MCF 10A (cell line): ENCODE measurements at regions not wholly inside any gene's neighbourhood (a gene's known extent, or its start where the extent isn't known, plus 50 kb on each side); places are given as distances from the start of the nearest gene placed in this dataset.

ENCODE experiments used
- BruUV-seq: library from RNA; stranded (reverse); fragments of 400-500 nt; replicated peaks from 2 replicates; lab custom pipeline; 2021; lab: Mats Ljungman, UMichigan
- CTCF ChIA-PET: fragments of 300-600 bp; sonication (Branson Sonifier 250); formaldehyde crosslinking; extraction: SDS; loops from one replicate; lab custom pipeline; 2021; ENCODE audit warnings: antibody characterized with exemption, inconsistent platforms; lab: Yijun Ruan, JAX
- POLR2A ChIA-PET: fragments of 300-600, 350-650 bp; sonication (Branson Sonifier 250); formaldehyde crosslinking; extraction: SDS; loops from one replicate; lab custom pipeline; 2020; ENCODE audit warnings: antibody characterized with exemption, inconsistent platforms; lab: Yijun Ruan, JAX
- DNase-seq: peaks from one replicate; pipeline ENCODE4 v3.0.0-alpha.2; 2018; ENCODE audit not compliant: unreplicated experiment
- H3K27ac Mint-ChIP-seq: one replicate; pipeline ENCODE4 v1.8.0; 2022; ENCODE audit warnings: mild to moderate bottlenecking, low read depth, mixed read lengths; ENCODE audit not compliant: unreplicated experiment
- H3K27me3 Mint-ChIP-seq: one replicate; pipeline ENCODE4 v1.8.0; 2022; ENCODE audit warnings: mixed read lengths; ENCODE audit not compliant: insufficient read depth, unreplicated experiment
- H3K36me3 Mint-ChIP-seq: one replicate; pipeline ENCODE4 v1.8.0; 2022; ENCODE audit warnings: mild to moderate bottlenecking, moderate library complexity, mixed read lengths; ENCODE audit not compliant: insufficient read depth, unreplicated experiment
- H3K4me1 Mint-ChIP-seq: one replicate; pipeline ENCODE4 v1.8.0; 2022; ENCODE audit warnings: mixed read lengths; ENCODE audit not compliant: insufficient read depth, unreplicated experiment
- H3K4me3 Mint-ChIP-seq: one replicate; pipeline ENCODE4 v1.8.0; 2022; ENCODE audit warnings: mild to moderate bottlenecking, moderate library complexity, mixed read lengths; ENCODE audit not compliant: unreplicated experiment
- H3K9me3 Mint-ChIP-seq: one replicate; pipeline ENCODE4 v1.8.0; 2022; ENCODE audit warnings: mixed read lengths; ENCODE audit not compliant: unreplicated experiment
- CTCF ChIP-seq: fragments of 200-600 bp; IDR thresholded peaks from one replicate; pipeline ENCODE4 v1.8.0; 2022; ENCODE audit warnings: antibody characterized with exemption, mild to moderate bottlenecking; ENCODE audit not compliant: unreplicated experiment
- intact Hi-C: fragments of 100-400 bp; cut with micrococcal nuclease; formaldehyde crosslinking; loops from 2 replicates; pipeline ENCODE4 v1.14.1; 2022

DNA sequence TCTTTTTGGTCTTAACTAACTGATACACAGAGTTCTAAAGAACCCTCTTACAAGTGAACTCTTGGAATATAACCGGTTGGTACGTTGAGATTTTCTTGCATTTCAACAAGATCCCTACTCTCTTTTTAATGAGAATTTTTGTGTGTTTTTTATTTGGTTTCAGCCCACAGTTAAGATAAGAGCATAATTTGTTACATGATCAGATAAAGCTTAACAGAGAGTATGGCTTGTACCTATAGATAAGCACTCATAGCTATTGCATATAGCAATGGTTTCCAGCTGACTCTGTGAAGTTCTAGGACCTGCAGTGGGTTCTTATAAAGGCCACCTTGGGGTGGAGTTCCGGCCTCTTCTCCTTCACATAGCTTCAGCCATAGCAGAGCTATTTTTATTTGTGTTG is 143.3 kb downstream of the SNX10 start:
- POLR2A ChIA-PET: interaction anchor here (0.7 kb wide), 2 partner anchors 18 to 56 kb away, joined by 3 to 4 read pairs; no protein-coding TSS in a partner anchor
- no peak for DNase-seq
- Mint-ChIP-seq H3K4me3 (no peak overlapping the region), H3K36me3 (no peaks in the 10 kb centered on the region), H3K27me3 (no peaks in the 10 kb centered on the region), H3K4me1 (no peaks in the 10 kb centered on the region), H3K9me3 (no peaks in the 10 kb centered on the region), H3K27ac (no peak overlapping the region)
- TF ChIP-seq CTCF: no peak
- no TSS peak for BruUV-seq
- intact Hi-C loops: no loop called here
- CTCF ChIA-PET: interaction anchor here (0.6 to 1.2 kb wide), 4 partner anchors 22 to 232 kb away, joined by 3 to 5 read pairs (median 3); no protein-coding TSS in a partner anchor

GRCh38 chr7:26437003-26437532 is 145.4 kb downstream of the SNX10 start:
- no peak for TF ChIP-seq CTCF
- Mint-ChIP-seq H3K27ac (no peak overlapping the region), H3K9me3 (no peaks in the 10 kb centered on the region), H3K36me3 (no peaks in the 10 kb centered on the region), H3K4me3 (no peak overlapping the region), H3K27me3 (no peaks in the 10 kb centered on the region), H3K4me1 (no peaks in the 10 kb centered on the region)
- BruUV-seq: no TSS peak
- intact Hi-C loops: no loop called here
- DNase-seq: no peak
- POLR2A ChIA-PET: interaction anchor here (1.8 kb wide), 1 partner anchor 54 kb away, joined by 3 read pairs; no protein-coding TSS in a partner anchor
- CTCF ChIA-PET: interaction anchor here (0.7 kb wide), 1 partner anchor 58 kb away, joined by 6 read pairs; no protein-coding TSS in a partner anchor

GRCh38 chr7:26438078-26438477 is 146.4 kb downstream of the SNX10 start:
- no peak for TF ChIP-seq CTCF
- ChIA-PET POLR2A (interaction anchor here (0.9 to 1.8 kb wide), 2 partner anchors 9 to 53 kb away, joined by 3 read pairs; no protein-coding TSS in a partner anchor), CTCF (interaction anchor here (0.7 to 1.2 kb wide), 4 partner anchors 9 to 68 kb away, joined by 3 to 6 read pairs (median 3); no protein-coding TSS in a partner anchor)
- H3K27me3 Mint-ChIP-seq: no peaks in the 10 kb centered on the region
- H3K36me3 Mint-ChIP-seq: no peaks in the 10 kb centered on the region
- no peaks in the 10 kb centered on the region for H3K4me1 Mint-ChIP-seq
- no TSS peak for BruUV-seq
- no peak overlapping the region for H3K4me3 Mint-ChIP-seq
- H3K27ac Mint-ChIP-seq: no peak overlapping the region
- H3K9me3 Mint-ChIP-seq: no peaks in the 10 kb centered on the region
- intact Hi-C loops: no loop called here
- DNase-seq: no peak

GRCh38 chr7:26439521-26440232 is 148.0 kb downstream of the SNX10 start:
- no peak overlapping the region for H3K27ac Mint-ChIP-seq
- intact Hi-C loops: no loop called here
- no peak overlapping the region for H3K4me3 Mint-ChIP-seq
- BruUV-seq: no TSS peak
- DNase-seq: no peak
- H3K4me1 Mint-ChIP-seq: no peaks in the 10 kb centered on the region
- POLR2A ChIA-PET: no interaction called here
- H3K36me3 Mint-ChIP-seq: no peaks in the 10 kb centered on the region
- no peaks in the 10 kb centered on the region for H3K27me3 Mint-ChIP-seq
- CTCF ChIA-PET: interaction anchor here (0.7 to 1.3 kb wide), 2 partner anchors 10 to 70 kb away, joined by 3 to 4 read pairs; no protein-coding TSS in a partner anchor
- no peaks in the 10 kb centered on the region for H3K9me3 Mint-ChIP-seq
- TF ChIP-seq CTCF: no peak
